ENCODE measurements at regions not wholly inside any gene's neighbourhood (a gene's known extent, or its start where the extent isn't known, plus 50 kb on each side); places are given as distances from the start of the nearest gene placed in this dataset.
"Not testable (repeated sequence)": the region's sequence is repeated elsewhere in the genome, so short reads cannot be mapped to it uniquely, and the experiment has no call there.

- no peak for DNase-seq (ENCODE audit: low read depth in 3 of 3)
Observed at GRCh38 chr20:43365691-43366090, 92.0 kb upstream of the SRSF6 start.

GRCh38 chr20:43364001-43364400 is 93.7 kb upstream of the SRSF6 start:
- no peak for DNase-seq (ENCODE audit: low read depth in 3 of 3)

- no peak for DNase-seq (ENCODE audit: low read depth in 3 of 3)
Observed at GRCh38 chr20:43363506-43363905, 94.2 kb upstream of the SRSF6 start.

- DNase-seq (ENCODE audit: low read depth in 3 of 3), result no peak
Observed at GRCh38 chr20:43361526-43361925, 96.2 kb upstream of the SRSF6 start.

- no peak for DNase-seq (ENCODE audit: low read depth in 3 of 3)
Observed at GRCh38 chr20:43360016-43360415, 97.7 kb upstream of the SRSF6 start.

GRCh38 chr20:43358811-43359210 is 98.9 kb upstream of the SRSF6 start:
- DNase-seq (ENCODE audit: low read depth in 3 of 3), result no peak

GRCh38 chr20:43357352-43357751 is 100.3 kb upstream of the SRSF6 start:
- no peak for DNase-seq (ENCODE audit: low read depth in 3 of 3)

GRCh38 chr20:43355610-43356009 is 102.1 kb upstream of the SRSF6 start:
- DNase-seq (ENCODE audit: low read depth in 3 of 3), result no peak

GRCh38 chr20:43352996-43353395 is 104.7 kb upstream of the SRSF6 start:
- DNase-seq (ENCODE audit: low read depth in 3 of 3), result no peak

GRCh38 chr20:43350694-43351093 is 107.0 kb upstream of the SRSF6 start:
- not testable (repeated sequence) for DNase-seq (ENCODE audit: low read depth in 3 of 3)

- DNase-seq (ENCODE audit: low read depth in 3 of 3), result no peak
Observed at GRCh38 chr20:43349841-43350240, 107.9 kb upstream of the SRSF6 start.

- not testable (repeated sequence) for DNase-seq (ENCODE audit: low read depth in 3 of 3)
Observed at GRCh38 chr20:43347839-43348238, 109.9 kb upstream of the SRSF6 start.

GRCh38 chr20:43345676-43346075 is 112.0 kb upstream of the SRSF6 start:
- DNase-seq (ENCODE audit: low read depth in 3 of 3), result no peak

- no peak for DNase-seq (ENCODE audit: low read depth in 3 of 3)
Observed at GRCh38 chr20:43341511-43341910, 116.2 kb upstream of the SRSF6 start.

GRCh38 chr20:43337036-43337435 is 120.7 kb upstream of the SRSF6 start:
- DNase-seq (ENCODE audit: low read depth in 3 of 3), result no peak

GRCh38 chr20:43334080-43334479 is 123.6 kb upstream of the SRSF6 start:
- DNase-seq (ENCODE audit: low read depth in 3 of 3), result no peak

- DNase-seq (ENCODE audit: low read depth in 3 of 3), result no peak
Observed at GRCh38 chr20:43331906-43332305, 125.8 kb upstream of the SRSF6 start.

GRCh38 chr20:43328697-43329096 is 129.0 kb upstream of the SRSF6 start:
- DNase-seq (ENCODE audit: low read depth in 3 of 3), result no peak

- not testable (repeated sequence) for DNase-seq (ENCODE audit: low read depth in 3 of 3)
Observed at GRCh38 chr20:43327234-43327633, 130.5 kb upstream of the SRSF6 start.

GRCh38 chr20:43325926-43326325 is 131.8 kb upstream of the SRSF6 start:
- no peak for DNase-seq (ENCODE audit: low read depth in 3 of 3)

- DNase-seq (ENCODE audit: low read depth in 3 of 3), result no peak
Observed at GRCh38 chr20:43323592-43323991, 133.9 kb upstream of the PTPRT start.

GRCh38 chr20:43322851-43323250 is 133.1 kb upstream of the PTPRT start:
- no peak for DNase-seq (ENCODE audit: low read depth in 3 of 3)

- DNase-seq (ENCODE audit: low read depth in 3 of 3), result no peak
Observed at GRCh38 chr20:43320536-43320935, 130.8 kb upstream of the PTPRT start.

GRCh38 chr20:43318755-43319297 is 129.1 kb upstream of the PTPRT start:
- DNase-seq (ENCODE audit: low read depth in 3 of 3), result no peak

Measured in stimulated activated CD4-positive, alpha-beta T cell treated with anti-CD3 and anti-CD28 coated beads, TNF-alpha, amount 100 ng/mL, for 24 hours (primary cell).